IMR-90 (cell line): ENCODE measurements at regions not wholly inside any gene's neighbourhood (a gene's known extent, or its start where the extent isn't known, plus 50 kb on each side); places are given as distances from the start of the nearest gene placed in this dataset.

Experiments
- ATAC-seq: fragments of 200-7000 bp; cut with Tn5 transposase; 2 replicates; pipeline ENCODE4 v1.9.1; 2020; ENCODE audit warnings: low read depth, mild to moderate bottlenecking, moderate library complexity
- BruUV-seq: library from RNA; stranded (reverse); fragments of 400-500 nt; replicated peaks from 2 replicates; lab custom pipeline; 2021; lab: Mats Ljungman, UMichigan
- CTCF ChIA-PET: fragments of 300-600 bp; formaldehyde crosslinking; extraction: SDS; loops from one replicate; lab custom pipeline; 2021; ENCODE audit warnings: antibody characterized with exemption; lab: Yijun Ruan, JAX
- POLR2A ChIA-PET: fragments of 300-600 bp; sonication (Branson Sonifier 250); formaldehyde crosslinking; loops from one replicate; lab custom pipeline; 2022; ENCODE audit warnings: antibody characterized with exemption; ENCODE audit not compliant: unreplicated experiment; lab: Charles Lee
- DNase-seq: peaks from one replicate; pipeline ENCODE4 v3.0.0; 2013
- H2AFZ ChIP-seq: replicated peaks from 2 replicates; pipeline ENCODE3; 2013; ENCODE audit warnings: low read length, mild to moderate bottlenecking; ENCODE audit not compliant: poor library complexity
- H2AK5ac ChIP-seq: 2 replicates; pipeline ENCODE4 v1.6.1; 2013; ENCODE audit warnings: low read depth, low read length, inconsistent platforms
- H2AK9ac ChIP-seq: replicated peaks from 2 replicates; pipeline ENCODE3; 2013; ENCODE audit warnings: mild to moderate bottlenecking, low read depth, low read length, moderate library complexity; ENCODE audit not compliant: poor library complexity
- H2BK120ac ChIP-seq: 2 replicates; pipeline ENCODE4 v1.6.1; 2013; ENCODE audit warnings: low read depth, low read length, inconsistent platforms
- H2BK15ac ChIP-seq: 3 replicates; pipeline ENCODE4 v1.6.1; 2013; ENCODE audit warnings: low read depth, low read length, inconsistent platforms
- H2BK20ac ChIP-seq: 2 replicates; pipeline ENCODE4 v1.6.1; 2013; ENCODE audit warnings: low read depth, mild to moderate bottlenecking, inconsistent platforms, low read length, moderate library complexity
- H2BK5ac ChIP-seq: 2 replicates; pipeline ENCODE4 v1.6.1; 2013; ENCODE audit warnings: mild to moderate bottlenecking, low read depth, low read length, inconsistent platforms; ENCODE audit not compliant: poor library complexity, severe bottlenecking
- H3K14ac ChIP-seq: replicated peaks from 2 replicates; pipeline ENCODE4 v1.6.1; 2013; ENCODE audit warnings: low read depth, low read length, inconsistent platforms
- H3K18ac ChIP-seq: 2 replicates; pipeline ENCODE4 v1.6.1; 2013; ENCODE audit warnings: low read depth, low read length, control low read depth
- H3K23ac ChIP-seq: 2 replicates; pipeline ENCODE4 v1.6.1; 2013; ENCODE audit warnings: low read depth, low read length, inconsistent platforms
- H3K27ac ChIP-seq: 2 replicates; pipeline ENCODE4 v1.5.1; 2013; ENCODE audit warnings: mild to moderate bottlenecking, control low read depth, low read length; ENCODE audit not compliant: insufficient read depth
- H3K27me3 ChIP-seq: 2 replicates; pipeline ENCODE4 v1.6.1; 2013; ENCODE audit warnings: low read length; ENCODE audit not compliant: control insufficient read depth, insufficient read depth
- H3K36me3 ChIP-seq: 2 replicates; pipeline ENCODE4 v1.6.1; 2013; ENCODE audit warnings: low read length, mixed read lengths; ENCODE audit not compliant: control insufficient read depth, insufficient read depth
- H3K4ac ChIP-seq: 2 replicates; pipeline ENCODE4 v1.6.1; 2013; ENCODE audit warnings: low read depth, low read length, inconsistent platforms
- H3K4me1 ChIP-seq: 2 replicates; pipeline ENCODE4 v1.6.1; 2013; ENCODE audit warnings: low read length, mixed read lengths; ENCODE audit not compliant: control insufficient read depth, insufficient read depth
- H3K4me2 ChIP-seq: 2 replicates; pipeline ENCODE4 v1.6.1; 2013; ENCODE audit warnings: low read depth, mild to moderate bottlenecking, control low read depth, low read length, moderate library complexity
- H3K4me3 ChIP-seq: 2 replicates; pipeline ENCODE4 v1.5.1; 2013; ENCODE audit warnings: low read depth, mild to moderate bottlenecking, control low read depth, low read length, moderate library complexity; ENCODE audit not compliant: insufficient read depth
- H3K56ac ChIP-seq: 2 replicates; pipeline ENCODE4 v1.6.1; 2013; ENCODE audit warnings: low read length, inconsistent platforms; ENCODE audit not compliant: insufficient read depth; ENCODE audit errors: extremely low read depth
- H3K79me1 ChIP-seq, 2 experiments: 2 replicates each; pipeline ENCODE4 v1.6.1; 2013; ENCODE audit warnings: low read length in 2 of 2, inconsistent platforms in 1 of 2, low read depth in 1 of 2
- H3K9ac ChIP-seq: 2 replicates; pipeline ENCODE4 v1.6.1; 2013; ENCODE audit warnings: low read depth, low read length, control low read depth
- H3K9me1 ChIP-seq: 2 replicates; pipeline ENCODE4 v1.6.1; 2013; ENCODE audit warnings: low read length, inconsistent platforms; ENCODE audit not compliant: insufficient read depth
- H3K9me3 ChIP-seq: 2 replicates; pipeline ENCODE4 v1.6.1; 2013; ENCODE audit warnings: low read length; ENCODE audit not compliant: control insufficient read depth, insufficient read depth
- H4K20me1 ChIP-seq: 2 replicates; pipeline ENCODE4 v1.6.1; 2013; ENCODE audit warnings: low read length, inconsistent platforms; ENCODE audit not compliant: insufficient read depth
- H4K5ac ChIP-seq: 2 replicates; pipeline ENCODE4 v1.6.1; 2013; ENCODE audit warnings: mild to moderate bottlenecking, low read depth, low read length, control low read depth
- H4K8ac ChIP-seq, 2 experiments: 2 replicates each; pipeline ENCODE4 v1.6.1; 2013; ENCODE audit warnings: low read depth in 2 of 2, low read length in 2 of 2, control low read depth in 1 of 2, inconsistent platforms in 1 of 2
- H4K91ac ChIP-seq: 2 replicates; pipeline ENCODE4 v1.6.1; 2013; ENCODE audit warnings: low read depth, low read length, inconsistent platforms; ENCODE audit not compliant: insufficient read depth
- BHLHE40 ChIP-seq: fragments of 150-350 bp; IDR thresholded peaks from 2 replicates; pipeline ENCODE4 v1.6.1; 2016; ENCODE audit warnings: mild to moderate bottlenecking, low read depth, low read length
- CEBPB ChIP-seq: IDR thresholded peaks from 2 replicates; pipeline ENCODE4 v1.6.1; 2012; ENCODE audit warnings: low read depth, low read length, improper control_type of control experiment
- CHD1 ChIP-seq: IDR thresholded peaks from 2 replicates; pipeline ENCODE4 v1.6.1; 2012; ENCODE audit warnings: low read depth, low read length, improper control_type of control experiment
- CTCF ChIP-seq: conservative IDR thresholded peaks from 2 replicates; pipeline ENCODE4 v1.5.1; 2012; ENCODE audit warnings: mild to moderate bottlenecking, low read depth, low read length, improper control_type of control experiment
- ELK1 ChIP-seq: fragments of 150-350 bp; IDR thresholded peaks from 2 replicates; pipeline ENCODE4 v1.6.1; 2016; ENCODE audit warnings: low read depth, mild to moderate bottlenecking, low read length, moderate library complexity, borderline replicate concordance
- FOS ChIP-seq: fragments of 150-350 bp; IDR thresholded peaks from 2 replicates; pipeline ENCODE4 v1.6.1; 2016; ENCODE audit warnings: low read depth, low read length
- MAFK ChIP-seq: IDR thresholded peaks from 2 replicates; pipeline ENCODE4 v1.6.1; 2012; ENCODE audit warnings: low read depth, low read length, improper control_type of control experiment
- MXI1 ChIP-seq: IDR thresholded peaks from 2 replicates; pipeline ENCODE4 v1.6.1; 2012; ENCODE audit warnings: low read depth, mild to moderate bottlenecking, low read length, moderate library complexity, borderline replicate concordance
- NFE2L2 ChIP-seq: fragments of 150-350 bp; IDR thresholded peaks from 2 replicates; pipeline ENCODE4 v1.6.1; 2016; ENCODE audit warnings: low read depth, mild to moderate bottlenecking, low read length
- POLR2A ChIP-seq: IDR thresholded peaks from 2 replicates; pipeline ENCODE4 v1.6.1; 2012; ENCODE audit warnings: mild to moderate bottlenecking, low read depth, low read length
- RAD21 ChIP-seq: IDR thresholded peaks from 2 replicates; pipeline ENCODE4 v1.6.1; 2012; ENCODE audit warnings: low read length, improper control_type of control experiment
- RCOR1 ChIP-seq: IDR thresholded peaks from 2 replicates; pipeline ENCODE4 v1.6.1; 2012; ENCODE audit warnings: mild to moderate bottlenecking, low read length, improper control_type of control experiment; ENCODE audit not compliant: insufficient replicate concordance
- RFX5 ChIP-seq: IDR thresholded peaks from 2 replicates; pipeline ENCODE4 v1.8.0; 2012; ENCODE audit warnings: low read depth, mild to moderate bottlenecking, low read length, moderate library complexity
- SMC3 ChIP-seq: fragments of 150-350 bp; IDR thresholded peaks from 2 replicates; pipeline ENCODE4 v1.6.1; 2016; ENCODE audit warnings: low read depth, mild to moderate bottlenecking, antibody characterized with exemption, low read length, moderate library complexity
- WGBS, 2 experiments: methylation state at CpG; one replicate each; pipeline versions ENCODE4 v1.1.5 to v1.1.7; 2013; ENCODE audit warnings: missing lambda C conversion rate in 2 of 2; ENCODE audit not compliant: insufficient read length in 1 of 2; ENCODE audit errors: extremely low coverage in 2 of 2; 5-methylcytosine and 5-hydroxymethylcytosine counted together
- dilution Hi-C: fragments of 300-500 bp; cut with HindIII; formaldehyde crosslinking; loops from one replicate; pipeline ENCODE4 v1.14.3; 2018; ENCODE audit warnings: low sequenced_read_pairs; ENCODE audit not compliant: unreplicated experiment
- in situ Hi-C: fragments of 300-500 bp; cut with MboI; formaldehyde crosslinking; loops from 3 replicates; pipeline ENCODE4 v1.14.3; 2019; ENCODE audit warnings: low sequenced_read_pairs, inconsistent platforms, mixed read lengths
- intact Hi-C: fragments of 100-400 bp; cut with micrococcal nuclease; formaldehyde crosslinking; loops from 2 replicates; pipeline ENCODE4 v1.10.0; 2022

DNA sequence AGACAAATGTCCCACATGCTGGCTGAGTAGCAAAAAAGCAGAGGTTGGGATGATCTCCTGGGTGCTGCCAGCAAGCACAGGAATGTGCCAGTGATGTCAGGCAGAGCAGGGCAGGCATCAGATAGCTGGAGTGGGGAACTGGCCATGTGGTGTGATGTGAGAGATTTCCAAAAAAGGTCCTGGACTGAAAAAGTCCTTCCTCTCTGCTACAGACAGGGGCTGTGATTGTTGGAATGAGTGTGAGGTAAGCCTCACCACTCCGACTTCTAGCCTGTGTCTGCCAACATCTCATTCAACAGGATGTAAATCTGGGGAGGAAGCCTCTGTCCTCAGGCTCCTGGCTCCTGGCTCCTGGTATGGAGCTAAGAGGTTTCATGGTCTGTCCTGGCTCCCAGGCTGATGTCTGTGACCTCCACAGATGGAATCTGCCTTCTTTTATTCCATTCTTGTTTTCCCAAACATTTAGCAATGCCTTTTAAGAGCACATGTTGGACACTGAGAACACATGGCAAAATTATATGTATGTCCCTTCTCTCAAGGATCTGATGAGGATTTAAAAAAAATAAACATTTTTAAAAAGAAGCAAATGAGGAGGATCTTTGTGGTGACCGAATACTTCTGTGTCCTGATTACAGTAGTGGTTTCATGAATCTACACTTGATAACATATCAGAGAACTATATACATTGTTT lies 50.1 kb upstream of the STK38L start:
- H3K9me1 ChIP-seq, result peaks cover 36% of the 10 kb centered on the region
- no peaks in the 10 kb centered on the region for H3K36me3 ChIP-seq
- H3K9me3 ChIP-seq, result no peaks in the 10 kb centered on the region
- intact Hi-C loops, result loop anchor here (5.0 kb wide), 2 partner anchors 43 to 172 kb away; partner anchors contain the start of gene MED21
- H3K14ac ChIP-seq, result peak overlapping the region; percentile 61
- peak overlapping the region; percentile 18 to 87; a peak in 3 of 4 replicates for H4K8ac ChIP-seq
- H3K4me1 ChIP-seq, result peaks cover 40% of the 10 kb centered on the region
- dilution Hi-C loops, result no loop called here
- WGBS, 2 experiments, result no CpG with 5 or more reads among the region's 2 CpGs
- peak overlapping the region; percentile 92 for H3K27ac ChIP-seq
- ATAC-seq (peak; percentile 67), DNase-seq (peak; percentile 86)
- no peak overlapping the region for H3K4me3 ChIP-seq
- peak overlapping the region; percentile 87; the same call in 2 of the 3 replicates for H2BK15ac ChIP-seq
- H3K9ac ChIP-seq, result peak overlapping the region; percentile 64
- peak overlapping the region; percentile 85 for H2BK120ac ChIP-seq
- peak overlapping the region; percentile 86 for H2AK5ac ChIP-seq
- peak overlapping the region; percentile 87 for H3K4ac ChIP-seq
- peak overlapping the region; percentile 73 for H3K18ac ChIP-seq
- TF ChIP-seq CEBPB (no peak), ELK1 (no peak), RCOR1 (no peak), NFE2L2 (no peak), FOS (no peak), MAFK (no peak), POLR2A (peak; percentile 60; the same call in 1 of the 2 replicates), CHD1 (no peak), BHLHE40 (no peak; the same call in 1 of the 2 replicates), RFX5 (no peak), SMC3 (no peak), MXI1 (0 out of 2 replicates have a peak, but pooled peaks have one; percentile 8), RAD21 (no peak), CTCF (no peak)
- CTCF ChIA-PET, result interaction anchor here (0.9 kb wide), 1 partner anchor 180 kb away, joined by 3 read pairs; the partner anchor contains the start of gene TM7SF3
- peaks cover 4% of the 10 kb centered on the region; the same call in 1 of the 2 replicates for H4K20me1 ChIP-seq
- no peaks in the 10 kb centered on the region for H3K79me1 ChIP-seq
- peak overlapping the region; percentile 92 for H2BK20ac ChIP-seq
- H3K23ac ChIP-seq, result peak overlapping the region; percentile 66; the same call in 1 of the 2 replicates
- H3K4me2 ChIP-seq, result peak overlapping the region; percentile 29
- POLR2A ChIA-PET, result interaction anchor here (1.5 kb wide), 1 partner anchor 15 kb away, joined by 3 read pairs; no protein-coding TSS in a partner anchor
- peak overlapping the region; percentile 89 for H4K91ac ChIP-seq
- H4K5ac ChIP-seq, result peak overlapping the region; percentile 74
- peak overlapping the region; percentile 7 for H2AFZ ChIP-seq
- no peaks in the 10 kb centered on the region for H3K27me3 ChIP-seq
- peak overlapping the region; percentile 85 for H2BK5ac ChIP-seq
- no peak overlapping the region for H2AK9ac ChIP-seq
- in situ Hi-C loops, result no loop called here
- H3K56ac ChIP-seq, result peak overlapping the region; percentile 77
- BruUV-seq, result no TSS peak
